ENCODE measurements at regions not wholly inside any gene's neighbourhood (a gene's known extent, or its start where the extent isn't known, plus 50 kb on each side); places are given as distances from the start of the nearest gene placed in this dataset.

- DNase-seq (ENCODE audit: low spot score) (no peak), FAIRE-seq (no peak)
Measured at GRCh38 chr11:109858152-109858551, 235.0 kb upstream of the ZC3H12C start.

- FAIRE-seq (no peak), DNase-seq (ENCODE audit: low spot score) (peak; percentile 10)
Measured at GRCh38 chr11:109859045-109859724, 234.0 kb upstream of the ZC3H12C start.

- DNase-seq (ENCODE audit: low spot score): no peak
Measured at GRCh38 chr11:109862835-109863234, 230.4 kb upstream of the ZC3H12C start.

GRCh38 chr11:109864151-109864661, 229.0 kb upstream of the ZC3H12C start:
- FAIRE-seq: no peak
- DNase-seq (ENCODE audit: low spot score): no peak

More at GRCh38 chr11:109862835-109863234, 230.4 kb upstream of the ZC3H12C start:
- no peak for FAIRE-seq

- DNase-seq (ENCODE audit: low spot score): no peak
- no peak for FAIRE-seq
Measured at GRCh38 chr11:109864834-109865547, 228.2 kb upstream of the ZC3H12C start.

DNA sequence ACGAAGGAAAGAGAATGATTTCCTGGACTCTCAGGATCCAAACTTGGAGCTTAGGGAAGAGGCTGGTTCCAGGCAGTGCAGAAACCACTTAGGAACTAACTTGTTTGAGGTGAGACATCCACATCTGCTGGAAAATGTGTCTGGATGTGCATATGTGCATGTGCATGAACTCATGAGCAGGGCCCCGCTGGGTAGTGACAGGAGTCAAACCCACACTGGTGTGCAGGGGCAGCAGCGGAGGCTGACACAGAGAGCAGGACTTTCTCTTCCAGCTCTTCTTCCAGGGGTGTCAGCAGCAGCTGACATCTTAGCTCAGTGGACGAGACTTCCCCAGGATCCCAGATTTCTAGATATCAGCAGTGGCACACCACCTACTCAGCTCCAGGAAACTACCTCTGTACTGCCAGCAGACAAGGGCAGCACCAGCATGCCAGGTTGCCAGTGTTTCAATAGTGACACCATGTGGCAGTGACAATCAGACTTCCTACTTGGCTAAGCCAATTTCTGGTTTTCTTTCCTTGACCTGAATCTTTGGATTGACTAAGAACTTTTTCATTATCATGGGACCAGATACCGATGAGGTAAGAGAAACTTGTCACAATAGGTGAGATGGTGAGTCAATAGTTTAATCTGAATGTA, 227.5 kb upstream of the ZC3H12C start:
- FAIRE-seq: no peak
- peak; percentile 20 for DNase-seq (ENCODE audit: low spot score)

DNA sequence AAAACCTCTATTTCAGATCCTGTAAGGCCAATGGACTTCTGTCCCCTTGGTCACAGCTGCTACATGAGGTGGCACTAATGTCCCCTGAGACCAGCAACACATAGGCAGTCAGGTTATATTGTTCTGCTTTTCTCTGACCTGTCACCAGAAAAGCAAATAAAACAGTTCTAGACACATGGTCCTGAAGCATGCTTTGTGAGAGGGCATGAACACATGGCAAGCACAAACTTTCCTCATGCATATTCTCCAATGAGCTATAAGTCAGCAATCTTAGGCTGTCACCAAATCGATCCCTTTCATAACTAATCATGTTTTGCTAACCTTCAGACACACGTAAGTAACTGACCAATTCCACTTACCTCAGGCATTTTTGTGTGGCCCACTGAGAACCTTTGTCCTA, 225.4 kb upstream of the ZC3H12C start:
- DNase-seq (ENCODE audit: low spot score): no peak
- no peak for FAIRE-seq

DNA sequence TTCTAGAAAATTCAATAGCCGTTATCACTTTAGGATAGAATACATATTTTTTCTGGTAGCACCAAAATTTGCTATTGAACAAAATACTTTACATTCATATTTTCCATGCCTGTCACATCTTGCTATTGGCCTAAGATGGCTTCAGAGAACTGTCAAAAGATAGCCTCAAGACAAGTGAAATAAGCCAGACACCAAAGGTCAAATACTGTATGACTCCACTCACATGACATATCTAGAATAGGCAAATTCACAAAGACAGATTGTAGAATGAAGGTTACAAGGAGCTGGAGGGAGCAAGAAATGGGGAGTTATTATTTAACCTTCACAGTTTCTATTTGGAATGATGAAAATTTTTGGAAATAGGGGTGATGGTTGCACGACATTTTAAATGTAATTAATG, 223.7 kb upstream of the ZC3H12C start:
- no peak for DNase-seq (ENCODE audit: low spot score)
- FAIRE-seq: no peak

GRCh38 chr11:109870297-109870696, 222.9 kb upstream of the ZC3H12C start:
- FAIRE-seq (no peak), DNase-seq (ENCODE audit: low spot score) (no peak)

DNA sequence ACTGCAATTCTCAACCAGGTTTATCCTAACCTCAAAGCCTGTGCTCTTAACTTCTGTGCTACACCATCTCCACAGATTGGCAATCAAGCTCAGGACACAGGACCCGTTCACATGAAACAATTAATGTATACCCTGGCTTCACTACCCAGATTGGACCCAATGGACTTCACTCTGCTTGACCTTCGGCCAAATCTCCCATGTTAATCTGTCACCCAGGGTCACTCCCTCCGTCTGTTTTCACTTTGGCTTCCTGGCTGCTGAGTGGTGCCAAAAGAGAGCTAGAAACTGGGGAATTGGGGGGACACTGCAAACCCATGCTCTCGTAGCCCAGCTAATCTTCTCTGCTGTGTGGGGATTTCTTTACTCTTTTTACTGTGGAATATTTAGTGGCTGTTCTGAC, 216.1 kb upstream of the ZC3H12C start:
- FAIRE-seq: no peak
- DNase-seq (ENCODE audit: low spot score): no peak

DNA sequence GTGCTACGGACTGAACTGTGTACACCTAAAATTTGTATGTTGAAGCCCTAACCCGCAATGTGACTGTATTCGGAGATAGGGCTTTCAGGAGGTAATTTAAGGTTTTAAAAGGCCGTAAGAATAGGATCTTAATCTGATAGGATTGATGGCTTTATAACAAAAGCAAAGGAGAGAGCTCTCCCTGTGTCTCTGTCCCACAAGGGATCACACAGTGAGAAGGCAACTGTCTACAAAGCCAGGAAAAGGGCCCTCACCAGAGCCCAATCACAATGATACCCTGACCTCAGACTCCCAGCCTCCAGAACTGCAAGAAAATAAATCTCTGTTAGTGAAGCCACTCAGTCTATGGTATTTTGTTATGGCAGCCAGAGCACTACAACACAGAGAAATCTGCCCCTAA, 208.7 kb upstream of the ZC3H12C start:
- no peak for DNase-seq (ENCODE audit: low spot score)
- FAIRE-seq: no peak

DNA sequence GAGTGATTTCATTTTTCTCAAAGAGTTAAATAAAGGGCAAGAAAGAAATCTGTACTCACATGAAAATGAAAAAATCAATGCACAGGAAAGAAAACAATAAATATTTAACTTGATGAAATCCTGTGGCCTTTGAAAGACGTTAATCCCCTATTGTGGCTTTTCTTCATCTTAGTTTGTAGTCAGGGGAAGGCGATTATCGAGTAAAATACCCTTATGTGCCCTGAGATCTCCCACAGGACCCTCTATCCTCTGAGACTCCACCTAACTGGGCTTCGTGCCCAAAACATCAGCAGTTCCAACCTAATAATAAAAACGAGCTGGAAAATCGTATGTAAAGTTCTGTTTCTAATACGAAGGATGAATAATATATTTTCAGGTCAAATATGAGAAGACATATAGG, 208.2 kb upstream of the ZC3H12C start:
- DNase-seq (ENCODE audit: low spot score) (no peak), FAIRE-seq (no peak)

DNA sequence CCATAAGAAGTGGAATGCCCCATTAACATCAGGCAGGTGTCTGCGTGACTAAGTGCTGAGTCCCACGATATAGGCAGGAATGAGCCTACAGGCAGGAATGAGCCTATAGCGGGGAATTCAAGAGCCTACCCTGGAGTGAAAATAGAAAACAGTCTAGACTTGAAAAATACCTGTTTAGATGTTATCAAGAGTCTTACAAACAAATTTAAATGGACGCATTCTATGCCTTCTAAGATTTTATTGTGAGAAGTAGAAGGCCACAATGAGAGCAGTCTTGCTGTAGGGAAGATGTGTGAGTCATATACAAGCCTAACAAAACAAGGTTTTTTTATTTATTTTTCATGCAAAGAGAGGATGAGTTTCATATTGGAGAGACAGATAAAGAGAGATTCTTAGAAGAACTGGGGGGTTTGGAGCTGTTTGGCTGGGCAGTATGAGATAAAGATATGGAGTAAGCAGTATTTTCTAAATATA, 200.8 kb upstream of the ZC3H12C start:
- no peak for DNase-seq (ENCODE audit: low spot score)
- no peak for FAIRE-seq

- no peak for FAIRE-seq
Measured at GRCh38 chr11:109894242-109894641, 198.9 kb upstream of the ZC3H12C start.

GRCh38 chr11:109898592-109898991, 194.6 kb upstream of the ZC3H12C start:
- FAIRE-seq (no peak), DNase-seq (ENCODE audit: low spot score) (no peak)

More at GRCh38 chr11:109894242-109894641, 198.9 kb upstream of the ZC3H12C start:
- DNase-seq (ENCODE audit: low spot score): no peak

GRCh38 chr11:109902764-109903433, 190.3 kb upstream of the ZC3H12C start:
- FAIRE-seq: no peak

GRCh38 chr11:109911488-109911887, 181.7 kb upstream of the ZC3H12C start:
- no peak for DNase-seq (ENCODE audit: low spot score)
- no peak for FAIRE-seq

More at GRCh38 chr11:109902764-109903433, 190.3 kb upstream of the ZC3H12C start:
- DNase-seq (ENCODE audit: low spot score): no peak

DNA sequence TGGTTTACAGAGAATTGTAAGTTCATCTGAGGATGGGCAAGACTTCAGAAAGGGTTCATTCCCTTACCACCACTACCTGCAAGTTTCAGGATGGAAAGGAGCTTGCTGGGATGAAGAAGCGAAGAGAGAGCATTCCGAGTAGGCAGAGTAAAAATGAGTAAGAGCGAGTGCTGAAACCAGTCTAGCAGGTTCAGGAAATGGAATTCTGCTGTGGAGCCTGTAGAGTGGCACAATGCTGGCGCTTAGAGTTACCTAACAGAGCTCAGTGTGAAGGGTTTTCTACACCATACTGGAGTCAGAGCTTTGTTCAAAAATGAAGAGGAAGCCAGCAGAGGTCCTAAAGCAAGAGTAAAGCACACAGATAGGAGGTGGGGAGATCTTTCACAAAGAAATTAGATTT, 179.2 kb upstream of the ZC3H12C start:
- DNase-seq (ENCODE audit: low spot score) (no peak), FAIRE-seq (no peak)

DNA sequence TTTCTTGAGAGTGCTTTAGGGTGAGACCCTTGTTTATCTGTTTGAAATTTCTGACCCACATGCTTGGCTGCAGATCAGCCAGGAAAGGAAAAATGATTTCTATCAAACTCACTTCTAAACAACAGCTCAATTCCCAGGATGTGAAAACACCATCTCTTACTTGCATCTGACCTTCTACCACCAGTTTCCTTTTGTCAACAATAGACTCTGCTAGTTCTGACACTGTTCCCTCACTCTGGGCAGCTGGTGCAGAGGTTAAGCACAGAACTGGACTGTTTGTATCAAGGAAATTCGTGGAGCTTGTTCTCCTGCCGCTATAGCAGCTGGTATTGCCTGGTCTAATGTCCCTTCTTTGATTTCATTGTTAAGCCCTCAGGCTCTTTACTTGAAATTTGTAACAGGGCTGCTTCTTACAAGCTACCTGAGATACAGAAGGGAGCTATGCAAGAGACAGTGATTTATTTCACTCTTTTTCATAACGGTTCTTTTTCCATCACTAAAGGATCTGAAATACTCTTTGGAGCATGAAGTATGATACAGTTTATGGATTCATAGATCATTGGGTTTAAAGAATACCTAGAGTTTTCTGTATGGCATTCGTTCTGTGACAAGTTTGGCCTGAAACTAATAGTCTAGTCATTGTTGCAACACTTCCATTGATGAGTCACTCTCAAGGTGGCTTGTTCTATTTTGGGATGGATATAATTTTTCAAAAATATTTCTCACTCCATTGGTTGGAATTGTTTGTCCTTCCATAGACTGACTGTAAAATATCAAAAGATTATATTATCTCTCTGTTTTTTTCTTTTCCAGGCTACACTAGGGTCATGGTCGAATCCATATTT, 178.2 kb upstream of the ZC3H12C start:
- DNase-seq (ENCODE audit: low spot score) (peak; percentile 23), FAIRE-seq (no peak)

DNA sequence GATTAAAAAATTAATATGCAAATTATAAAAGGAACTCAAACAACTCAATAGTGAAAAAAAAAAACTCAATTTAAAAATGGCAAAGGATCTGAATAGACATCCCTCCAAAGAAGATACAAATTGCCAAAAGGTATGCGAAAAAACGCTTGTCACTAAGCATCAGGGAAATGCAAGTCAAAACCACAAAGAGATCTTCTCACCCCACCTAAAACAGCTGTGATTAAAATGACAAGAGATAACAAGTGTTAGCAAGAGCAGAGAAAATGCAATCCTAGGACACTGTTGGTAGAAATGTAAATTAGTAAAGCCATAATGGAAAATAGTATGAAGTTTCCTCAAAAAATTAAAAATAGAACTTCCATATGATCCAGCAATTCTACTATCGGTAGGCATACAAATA, 166.3 kb upstream of the ZC3H12C start:
- FAIRE-seq (no peak), DNase-seq (ENCODE audit: low spot score) (no peak)

DNA sequence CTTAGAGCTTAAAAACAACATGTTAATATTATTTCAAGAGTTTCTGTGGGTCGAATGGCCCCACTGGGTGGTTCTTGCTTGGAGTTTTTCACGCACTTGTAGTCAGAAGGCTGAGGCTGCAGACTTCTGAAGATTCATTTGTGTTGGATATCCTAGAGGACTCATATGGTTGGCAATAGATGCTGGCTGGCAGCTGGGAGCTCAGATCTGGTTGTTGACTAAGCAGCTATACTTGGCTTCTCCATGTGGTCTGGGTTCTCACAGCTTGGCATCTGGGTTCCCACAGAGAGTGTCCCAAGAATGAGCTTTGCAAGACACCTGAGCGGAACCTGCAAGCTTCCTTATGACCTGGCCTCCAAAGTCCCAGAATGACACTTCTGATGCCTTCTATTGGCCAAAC, 163.9 kb upstream of the ZC3H12C start:
- DNase-seq (ENCODE audit: low spot score) (no peak), FAIRE-seq (no peak)

All from urothelium cell line (cell line).